D721Med (cell line): ENCODE measurements at regions not wholly inside any gene's neighbourhood (a gene's known extent, or its start where the extent isn't known, plus 50 kb on each side); places are given as distances from the start of the nearest gene placed in this dataset.

Source experiments
- DNase-seq: peaks from one replicate; pipeline ENCODE4 v3.0.0; 2011; ENCODE audit warnings: low spot score; ENCODE audit not compliant: insufficient read length
- FAIRE-seq: peaks from 2 replicates; lab custom pipeline; 2011; peaks lifted over from hg19 to GRCh38; lab: Jason Lieb, UNC
- TF ChIP-seq, protein P1 (sequence below): IDR thresholded peaks from 2 replicates; pipeline ENCODE4 v1.5.1; 2012; ENCODE audit warnings: mild to moderate bottlenecking, control low read depth; ENCODE audit not compliant: insufficient read depth; ENCODE audit errors: missing control alignments

DNA sequence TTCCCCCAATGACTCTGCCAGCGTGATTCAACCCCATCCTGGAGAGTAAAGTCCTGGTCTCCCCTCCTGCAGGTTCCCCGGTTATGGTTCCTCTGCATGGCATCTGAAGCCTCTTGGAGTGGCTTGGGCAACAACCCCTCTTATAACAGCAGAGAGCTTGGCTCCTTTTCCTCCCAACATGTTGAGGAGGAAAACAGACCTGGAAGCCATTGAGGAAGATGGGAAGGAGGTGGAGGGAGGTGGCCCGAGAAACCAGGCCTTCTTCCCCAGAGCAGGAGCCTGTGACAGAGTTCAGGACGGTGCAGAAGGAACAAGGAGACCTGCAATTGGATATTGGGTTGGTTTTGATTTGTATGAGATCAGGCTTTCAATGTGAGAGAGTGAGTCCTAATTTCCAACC is 184.0 kb upstream of the ADCY1 start:
- FAIRE-seq, result no peak
- TF ChIP-seq, protein P1, sequence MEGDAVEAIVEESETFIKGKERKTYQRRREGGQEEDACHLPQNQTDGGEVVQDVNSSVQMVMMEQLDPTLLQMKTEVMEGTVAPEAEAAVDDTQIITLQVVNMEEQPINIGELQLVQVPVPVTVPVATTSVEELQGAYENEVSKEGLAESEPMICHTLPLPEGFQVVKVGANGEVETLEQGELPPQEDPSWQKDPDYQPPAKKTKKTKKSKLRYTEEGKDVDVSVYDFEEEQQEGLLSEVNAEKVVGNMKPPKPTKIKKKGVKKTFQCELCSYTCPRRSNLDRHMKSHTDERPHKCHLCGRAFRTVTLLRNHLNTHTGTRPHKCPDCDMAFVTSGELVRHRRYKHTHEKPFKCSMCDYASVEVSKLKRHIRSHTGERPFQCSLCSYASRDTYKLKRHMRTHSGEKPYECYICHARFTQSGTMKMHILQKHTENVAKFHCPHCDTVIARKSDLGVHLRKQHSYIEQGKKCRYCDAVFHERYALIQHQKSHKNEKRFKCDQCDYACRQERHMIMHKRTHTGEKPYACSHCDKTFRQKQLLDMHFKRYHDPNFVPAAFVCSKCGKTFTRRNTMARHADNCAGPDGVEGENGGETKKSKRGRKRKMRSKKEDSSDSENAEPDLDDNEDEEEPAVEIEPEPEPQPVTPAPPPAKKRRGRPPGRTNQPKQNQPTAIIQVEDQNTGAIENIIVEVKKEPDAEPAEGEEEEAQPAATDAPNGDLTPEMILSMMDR, result no peak
- DNase-seq, result no peak

DNA sequence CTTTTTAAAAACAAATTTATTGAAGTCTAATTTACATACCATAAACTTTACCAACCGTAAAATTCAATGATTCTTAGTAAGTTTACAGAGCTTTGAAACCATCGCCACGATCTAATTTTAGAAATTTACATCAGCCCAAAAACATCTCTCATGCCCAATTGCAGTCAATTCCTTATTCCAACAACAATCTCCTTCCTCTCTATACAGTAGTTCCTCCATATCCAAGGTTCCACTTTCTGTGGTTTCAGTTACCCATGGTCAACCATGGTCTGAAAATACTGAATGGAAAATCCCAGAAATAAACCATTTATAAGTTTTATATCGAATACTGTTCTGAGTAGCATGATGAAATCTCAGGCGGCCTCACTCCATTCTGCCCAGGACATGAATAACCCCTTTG is 183.4 kb upstream of the ADCY1 start:
- TF ChIP-seq, protein P1, result no peak
- FAIRE-seq (no peak), DNase-seq (no peak)

DNA sequence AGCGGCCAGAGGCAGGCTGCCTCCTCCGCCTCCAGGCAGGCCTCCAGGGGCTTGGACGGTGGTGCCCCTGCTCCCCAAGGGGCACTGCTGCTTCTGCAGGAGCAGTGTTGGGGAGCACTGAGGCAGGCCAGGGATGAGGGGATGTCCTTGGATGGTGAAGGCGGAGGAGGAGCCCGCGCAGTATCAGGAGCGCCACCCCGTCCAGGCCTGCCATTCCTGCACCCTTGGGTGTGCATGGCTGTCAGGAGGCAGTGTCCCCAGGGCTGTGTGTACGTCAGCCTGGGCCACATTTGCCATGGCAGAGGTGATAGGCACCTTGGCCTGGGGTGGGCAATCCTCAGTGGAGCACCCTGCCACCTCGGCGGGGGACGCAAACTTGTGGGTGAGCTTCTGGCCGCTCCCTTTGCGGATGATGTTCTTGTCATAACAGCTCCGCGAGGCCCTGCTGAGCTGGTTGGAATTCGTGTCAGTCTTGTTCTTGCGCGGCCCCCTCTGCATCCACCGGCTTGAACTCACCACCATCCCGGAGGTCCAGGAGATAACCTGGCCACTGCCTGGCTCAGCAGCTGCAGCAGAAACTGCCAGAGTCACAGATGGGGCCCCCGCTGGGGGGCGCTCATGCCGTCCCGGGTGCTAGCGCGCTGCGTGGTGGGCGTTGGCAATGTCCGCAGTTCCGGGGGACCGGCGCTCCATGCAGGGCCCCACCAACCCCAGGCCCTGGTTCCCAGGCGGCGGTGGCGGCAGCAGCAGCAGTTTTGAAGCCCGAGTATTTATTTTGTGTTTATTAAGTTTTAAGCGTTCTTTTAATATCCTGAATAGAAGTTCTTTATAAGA is 182.3 kb upstream of the ADCY1 start:
- no peak for DNase-seq
- TF ChIP-seq, protein P1, result no peak
- FAIRE-seq, result no peak

DNA sequence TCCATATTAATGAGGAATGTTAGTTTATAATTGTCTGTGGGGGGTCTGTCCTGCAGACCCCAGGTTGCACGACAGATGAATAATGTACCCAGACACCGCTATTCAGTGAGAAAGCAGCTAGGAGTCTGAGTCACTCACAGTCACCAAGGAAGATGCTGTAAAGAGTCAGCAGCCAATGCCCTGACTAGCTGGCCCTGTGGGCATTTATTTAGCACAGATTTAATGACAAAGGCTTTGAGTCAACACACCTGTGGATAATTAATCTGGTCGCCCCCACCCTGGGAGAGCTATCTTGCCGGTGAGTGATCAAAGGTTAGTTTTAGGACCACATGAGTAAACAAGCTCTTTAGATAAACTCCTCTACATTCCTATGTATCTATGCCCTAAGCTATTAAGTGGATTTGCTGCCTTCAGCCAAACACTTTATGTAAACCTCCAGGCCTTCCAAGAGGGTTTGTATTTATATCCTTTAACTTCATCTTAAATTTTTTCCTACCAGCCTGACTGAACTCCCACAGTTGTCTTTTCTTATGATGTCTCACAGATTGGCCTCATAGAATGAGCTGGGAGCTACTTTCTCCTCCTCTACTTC is 180.0 kb upstream of the ADCY1 start:
- FAIRE-seq, result no peak
- DNase-seq, result no peak
- TF ChIP-seq, protein P1, result no peak

DNA sequence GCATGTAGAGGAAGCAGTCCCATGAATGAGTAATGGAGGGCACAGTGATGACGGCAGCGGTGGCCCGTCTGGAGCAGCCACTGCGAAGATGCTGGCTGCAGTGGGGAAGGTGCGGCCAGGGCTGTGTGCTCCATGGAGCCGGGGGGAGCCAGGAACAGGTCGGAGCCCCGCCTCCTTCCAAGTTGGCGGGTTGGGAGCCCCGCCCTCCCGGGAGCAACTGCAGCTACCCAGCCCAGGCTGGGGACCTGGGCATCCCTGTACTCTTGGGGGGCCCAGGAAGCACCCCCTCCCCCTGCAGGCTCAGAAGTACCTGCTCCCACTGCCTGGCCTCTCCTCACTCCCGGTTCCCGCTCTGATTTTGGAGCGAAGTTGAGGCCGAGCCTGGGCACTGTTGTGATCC is 175.1 kb upstream of the ADCY1 start:
- DNase-seq (no peak), FAIRE-seq (no peak)
- TF ChIP-seq, protein P1, result no peak

DNA sequence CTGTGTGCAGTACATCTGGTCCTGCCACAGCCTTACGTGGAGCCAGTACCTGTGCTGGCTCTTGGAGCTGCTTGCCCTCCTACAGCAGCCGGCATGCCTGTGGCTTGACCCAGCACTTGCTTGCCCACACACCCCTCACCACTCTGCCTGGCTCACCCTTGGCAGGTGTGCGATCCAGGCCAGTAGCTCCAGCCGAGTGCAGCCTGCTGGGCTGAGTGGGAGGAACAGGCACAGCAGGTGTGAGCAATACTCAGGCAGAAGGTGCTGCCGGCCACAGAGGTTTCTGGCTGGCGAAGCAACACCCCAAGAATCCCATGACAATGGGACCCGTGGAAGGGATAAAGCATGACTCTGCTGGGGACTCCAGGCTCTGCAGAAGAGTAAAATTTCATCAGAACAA is 173.5 kb upstream of the ADCY1 start:
- TF ChIP-seq, protein P1, result no peak
- FAIRE-seq (no peak), DNase-seq (no peak)

DNA sequence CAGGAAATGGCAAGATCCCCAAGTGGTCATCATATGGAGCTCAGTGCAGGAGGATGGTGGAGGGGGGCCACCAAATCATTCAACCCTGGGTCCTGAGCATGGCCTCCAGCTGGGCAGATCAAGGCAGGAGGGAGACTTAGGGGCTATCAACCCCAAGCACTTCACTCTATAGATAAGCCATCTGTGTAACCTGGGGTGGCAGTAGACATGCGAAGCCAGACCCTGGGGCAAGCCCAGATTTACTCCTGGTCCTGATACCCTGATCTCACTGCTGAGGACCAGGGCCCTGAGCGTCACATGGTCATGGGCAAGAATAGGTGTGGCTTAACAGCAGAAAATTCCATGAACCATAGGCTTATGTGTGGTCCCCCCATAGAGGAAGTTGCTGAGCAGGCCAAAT is 173.0 kb upstream of the ADCY1 start:
- FAIRE-seq (no peak), DNase-seq (no peak)
- TF ChIP-seq, protein P1, result no peak
